Aorta (tissue), 5 donors: ENCODE measurements at regions not wholly inside any gene's neighbourhood (a gene's known extent, or its start where the extent isn't known, plus 50 kb on each side); places are given as distances from the start of the nearest gene placed in this dataset.
"Not testable (repeated sequence)": the region's sequence is repeated elsewhere in the genome, so short reads cannot be mapped to it uniquely, and the experiment has no call there.

Experiments
- ATAC-seq: fragments of 200-7000 bp; cut with Tn5 transposase; one replicate; pipeline ENCODE4 v1.9.1; 2022; ENCODE audit warnings: moderate library complexity; ENCODE audit not compliant: low FRiP score
- DNase-seq, 2 donors: peaks; one replicate each; pipeline ENCODE4 v3.0.0-alpha.2; 2020
- H3K27ac ChIP-seq, 2 donors: one replicate each; pipeline ENCODE4 v1.5.1; 2013; ENCODE audit warnings: low read length in 2 of 2, mild to moderate bottlenecking in 2 of 2, moderate library complexity in 2 of 2, control low read depth in 1 of 2, inconsistent platforms in 1 of 2, low read depth in 1 of 2
- H3K27me3 ChIP-seq, 2 donors: one replicate each; pipeline ENCODE4 v1.6.1; 2013; ENCODE audit warnings: control low read depth in 1 of 2, low read length in 1 of 2, mild to moderate bottlenecking in 1 of 2, moderate library complexity in 1 of 2; ENCODE audit not compliant: insufficient read depth in 2 of 2, control insufficient read depth in 1 of 2
- H3K36me3 ChIP-seq, 2 donors: one replicate each; pipeline ENCODE4 v1.6.1; 2013; ENCODE audit warnings: control low read depth in 1 of 2, low read length in 1 of 2, mild to moderate bottlenecking in 1 of 2; ENCODE audit not compliant: insufficient read depth in 2 of 2, control insufficient read depth in 1 of 2
- H3K4me1 ChIP-seq, 2 donors: one replicate each; pipeline ENCODE4 v1.6.1; 2013; ENCODE audit warnings: low read length in 2 of 2, control low read depth in 1 of 2, mild to moderate bottlenecking in 1 of 2, moderate library complexity in 1 of 2; ENCODE audit not compliant: insufficient read depth in 2 of 2, control insufficient read depth in 1 of 2
- H3K4me3 ChIP-seq, 2 donors: one replicate each; pipeline ENCODE4 v1.5.1; 2013; ENCODE audit warnings: low read length in 2 of 2, control low read depth in 1 of 2, mild to moderate bottlenecking in 1 of 2
- H3K9me3 ChIP-seq: one replicate; pipeline ENCODE4 v1.6.1; 2013; ENCODE audit warnings: mild to moderate bottlenecking, low read length; ENCODE audit not compliant: control insufficient read depth
- WGBS, 2 donors: extraction: QIAGEN DNeasy Blood & Tissue Kit; methylation state at CpG; one replicate each; pipeline ENCODE4 v1.1.7; 2013; 5-methylcytosine and 5-hydroxymethylcytosine counted together
- intact Hi-C, 2 donors: fragments of 100-400 bp; cut with DNase I; formaldehyde crosslinking; loops; one replicate each; pipeline versions ENCODE4 v1.14.2 to v1.15.0; 2022
- donor health status: healthy with polysubstance abuse.
- donor health status: Bipolar disorder and iron deficiency.
- donor health status: DM: no; HTN: no; CAD: no.
- donor health status: DM: no; HTN: no; CAD: no.
- donor health status: DM: yes; HTN: yes; CAD: no.

- intact Hi-C loops, H3K9me3 ChIP-seq, DNase-seq, H3K27ac ChIP-seq, H3K4me1 ChIP-seq, H3K4me3 ChIP-seq, H3K36me3 ChIP-seq, ATAC-seq, H3K27me3 ChIP-seq: not testable (repeated sequence)
- 71 to 81% methylated on average over 3 of the region's 3 CpGs for WGBS, 2 donors
Measured at GRCh38 chr5:23420214-23420613, 87.2 kb upstream of the PRDM9 start.

- 12 to 18% methylated on average over 1 of the region's 1 CpG for WGBS, 2 donors
- no peak overlapping the region for H3K4me3 ChIP-seq
- DNase-seq: no peak
- intact Hi-C loops: no loop called here
- no peaks in the 10 kb centered on the region for H3K4me1 ChIP-seq
- ATAC-seq: no peak
- H3K27ac ChIP-seq: no peak overlapping the region
- no peaks in the 10 kb centered on the region for H3K27me3 ChIP-seq
- H3K9me3 ChIP-seq: no peaks in the 10 kb centered on the region
- no peaks in the 10 kb centered on the region for H3K36me3 ChIP-seq
Measured at GRCh38 chr5:23419115-23419514, 88.3 kb upstream of the PRDM9 start.

GRCh38 chr5:23412515-23412914, 94.9 kb upstream of the PRDM9 start:
- no peaks in the 10 kb centered on the region for H3K9me3 ChIP-seq
- no peak overlapping the region for H3K27ac ChIP-seq
- intact Hi-C loops: no loop called here
- ATAC-seq (no peak), DNase-seq (no peak)
- 49 to 64% methylated on average over 3 of the region's 3 CpGs for WGBS, 2 donors
- no peaks in the 10 kb centered on the region for H3K4me1 ChIP-seq
- H3K4me3 ChIP-seq: no peak overlapping the region
- H3K27me3 ChIP-seq: no peaks in the 10 kb centered on the region
- H3K36me3 ChIP-seq: no peaks in the 10 kb centered on the region

- Histone ChIP-seq H3K9me3 (no peaks in the 10 kb centered on the region), H3K4me3 (no peak overlapping the region), H3K27me3 (no peaks in the 10 kb centered on the region), H3K36me3 (no peaks in the 10 kb centered on the region), H3K4me1 (no peaks in the 10 kb centered on the region), H3K27ac (no peak overlapping the region)
- 30 to 61% methylated on average over 2 of the region's 2 CpGs for WGBS, 2 donors
- intact Hi-C loops: no loop called here
- ATAC-seq (no peak), DNase-seq (no peak)
Measured at GRCh38 chr5:23411994-23412393, 95.4 kb upstream of the PRDM9 start.

GRCh38 chr5:23411200-23411599, 96.2 kb upstream of the PRDM9 start:
- 81 to 83% methylated on average over 17 of the region's 17 CpGs for WGBS, 2 donors
- H3K36me3 ChIP-seq: no peaks in the 10 kb centered on the region
- no peak overlapping the region for H3K4me3 ChIP-seq
- ATAC-seq (no peak), DNase-seq (no peak)
- intact Hi-C loops: no loop called here
- no peaks in the 10 kb centered on the region for H3K27me3 ChIP-seq
- no peaks in the 10 kb centered on the region for H3K4me1 ChIP-seq
- no peak overlapping the region for H3K27ac ChIP-seq
- no peaks in the 10 kb centered on the region for H3K9me3 ChIP-seq

- DNase-seq, H3K9me3 ChIP-seq, H3K4me3 ChIP-seq, ATAC-seq, H3K27me3 ChIP-seq, H3K4me1 ChIP-seq, H3K27ac ChIP-seq, intact Hi-C loops, H3K36me3 ChIP-seq: not testable (repeated sequence)
- 83 to 84% methylated on average over 5 of the region's 5 CpGs for WGBS, 2 donors
Measured at GRCh38 chr5:23410775-23411174, 96.6 kb upstream of the PRDM9 start.

GRCh38 chr5:23405316-23406068, 101.9 kb upstream of the PRDM9 start:
- ATAC-seq (no peak), DNase-seq (no peak)
- no peaks in the 10 kb centered on the region for H3K4me1 ChIP-seq
- no peak overlapping the region for H3K4me3 ChIP-seq
- H3K27me3 ChIP-seq: no peaks in the 10 kb centered on the region
- H3K27ac ChIP-seq: no peak overlapping the region
- no peaks in the 10 kb centered on the region for H3K36me3 ChIP-seq
- 39 to 54% methylated on average over 3 of the region's 3 CpGs for WGBS, 2 donors
- intact Hi-C loops: no loop called here
- no peaks in the 10 kb centered on the region for H3K9me3 ChIP-seq

GRCh38 chr5:23402585-23402984, 104.8 kb upstream of the PRDM9 start:
- H3K36me3 ChIP-seq: no peaks in the 10 kb centered on the region
- no peak overlapping the region for H3K27ac ChIP-seq
- H3K4me1 ChIP-seq: no peaks in the 10 kb centered on the region
- 57 to 65% methylated on average over 3 of the region's 3 CpGs for WGBS, 2 donors
- DNase-seq (no peak), ATAC-seq (no peak)
- H3K27me3 ChIP-seq: no peaks in the 10 kb centered on the region
- H3K9me3 ChIP-seq: no peaks in the 10 kb centered on the region
- intact Hi-C loops: no loop called here
- H3K4me3 ChIP-seq: no peak overlapping the region

GRCh38 chr5:23400951-23401350, 106.5 kb upstream of the PRDM9 start:
- WGBS, 2 donors: 79 to 82% methylated on average over 5 of the region's 5 CpGs
- Histone ChIP-seq H3K36me3 (no peaks in the 10 kb centered on the region), H3K4me3 (no peak overlapping the region), H3K9me3 (no peaks in the 10 kb centered on the region), H3K4me1 (no peaks in the 10 kb centered on the region), H3K27ac (no peak overlapping the region), H3K27me3 (no peaks in the 10 kb centered on the region)
- no peak for DNase-seq
- no peak for ATAC-seq
- intact Hi-C loops: no loop called here
